ENCODE measurements at regions not wholly inside any gene's neighbourhood (a gene's known extent, or its start where the extent isn't known, plus 50 kb on each side); places are given as distances from the start of the nearest gene placed in this dataset.

GRCh38 chr1:118487932-118488331 is 302.9 kb upstream of the SPAG17 start:
- TF ChIP-seq CTCF (IDR thresholded peaks at IDR 0.05) (no peak), POLR2A (IDR thresholded peaks at IDR 0.05) (no peak), EP300 (IDR thresholded peaks at IDR 0.05) (no peak), POLR2AphosphoS5 (IDR thresholded peaks at IDR 0.05) (no peak)

Measured in sigmoid colon (tissue), 4 donors.